ENCODE measurements at regions not wholly inside any gene's neighbourhood (a gene's known extent, or its start where the extent isn't known, plus 50 kb on each side); places are given as distances from the start of the nearest gene placed in this dataset.

- no peak for DNase-seq (ENCODE audit: low spot score)
These were observed 160.4 kb downstream of the SLIT2 start for GRCh38 chr4:20412072-20412471.

GRCh38 chr4:20416800-20417199 is 165.1 kb downstream of the SLIT2 start:
- H2BK120ac ChIP-seq (ENCODE audit: low read depth, low read length) = no peak overlapping the region
- no peak for DNase-seq (ENCODE audit: low spot score)

More at GRCh38 chr4:20412072-20412471, 160.4 kb downstream of the SLIT2 start:
- no peak overlapping the region for H3K4ac ChIP-seq (ENCODE audit: low read length)
- H3K4me1 ChIP-seq (ENCODE audit: control insufficient read depth in 2 of 2, insufficient read depth in 1 of 2, low read depth in 1 of 2, low read length in 2 of 2) = no peaks in the 10 kb centered on the region
- H2BK120ac ChIP-seq (ENCODE audit: low read depth, low read length) = no peak overlapping the region
- no peak overlapping the region for H3K9ac ChIP-seq (ENCODE audit: low read depth, low read length, poor library complexity)
- H3K4me2 ChIP-seq (ENCODE audit: insufficient read depth, low read length, poor library complexity, severe bottlenecking) = no peak overlapping the region
- no peak overlapping the region for H2BK5ac ChIP-seq (ENCODE audit: low read length)
- H3K23ac ChIP-seq (ENCODE audit: low read depth, low read length, poor library complexity) = no peak overlapping the region
- no peak overlapping the region for H3K14ac ChIP-seq (ENCODE audit: low read length)
- no peak overlapping the region for H2AK5ac ChIP-seq (ENCODE audit: low read depth, low read length)
- WGBS, 2 donors (ENCODE audit: extremely low coverage in 2 of 2, insufficient read length in 2 of 2, insufficient replicate concordance in 1 of 2) = no CpG with 5 or more reads among the region's 1 CpG
- H2AFZ ChIP-seq (ENCODE audit: low read length) = no peak overlapping the region
- H3K36me3 ChIP-seq (replicated peaks in 1 of 2; ENCODE audit: control insufficient read depth in 2 of 2, insufficient read depth in 2 of 2, low read length in 2 of 2) = no peaks in the 10 kb centered on the region
- no peak overlapping the region for H3K18ac ChIP-seq (ENCODE audit: low read length)
- no peaks in the 10 kb centered on the region for H3K27me3 ChIP-seq (ENCODE audit: control insufficient read depth in 3 of 3, insufficient read depth in 3 of 3, low read depth in 1 of 3, low read length in 3 of 3)
- H2BK12ac ChIP-seq (ENCODE audit: low read length) = no peak overlapping the region
- H3K27ac ChIP-seq (replicated peaks; ENCODE audit: low read length) = no peak overlapping the region
- no peaks in the 10 kb centered on the region for H3K79me1 ChIP-seq (ENCODE audit: low read depth, low read length)
- no peak overlapping the region for H2BK15ac ChIP-seq (ENCODE audit: low read length)
- H3K9me3 ChIP-seq (replicated peaks in 1 of 2; ENCODE audit: control insufficient read depth in 2 of 2, insufficient read depth in 1 of 2, low read depth in 1 of 2, low read length in 2 of 2) = no peaks in the 10 kb centered on the region
- H4K91ac ChIP-seq (ENCODE audit: low read depth, low read length, poor library complexity) = no peak overlapping the region
- no peak overlapping the region for H4K8ac ChIP-seq (ENCODE audit: low read depth, low read length)
- no peak overlapping the region for H3K4me3 ChIP-seq (ENCODE audit: low read length in 2 of 2)

DNA sequence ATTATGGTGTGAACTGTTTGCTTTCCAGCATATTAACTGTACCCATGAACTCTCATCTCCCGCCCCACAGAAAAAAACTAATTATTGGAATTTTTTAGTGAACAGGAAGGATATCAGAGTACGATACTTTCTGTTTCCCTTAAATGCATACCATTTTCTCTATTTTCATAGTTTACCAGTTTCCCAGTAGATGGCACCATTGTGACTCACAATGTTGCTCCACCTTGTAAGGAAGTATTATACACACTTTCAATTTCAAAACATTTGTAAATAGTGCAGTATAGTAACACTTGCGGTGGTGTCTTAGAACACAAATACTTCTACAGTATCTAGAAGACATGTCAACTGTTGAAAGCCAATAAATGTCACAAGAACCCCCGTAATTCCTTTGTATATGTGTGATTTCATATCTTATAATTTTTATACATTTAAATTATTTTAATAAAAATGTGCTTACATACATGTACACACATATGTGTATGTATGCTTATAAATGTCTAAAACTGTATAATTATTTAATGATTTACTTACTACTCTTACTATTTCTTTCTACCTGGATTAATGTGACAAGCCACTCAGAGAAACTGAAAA is 167.3 kb downstream of the SLIT2 start:
- Histone ChIP-seq H3K18ac (ENCODE audit: low read length) (no peak overlapping the region), H3K4me2 (ENCODE audit: insufficient read depth, low read length, poor library complexity, severe bottlenecking) (no peak overlapping the region), H3K27ac (replicated peaks; ENCODE audit: low read length) (no peak overlapping the region), H3K4me1 (ENCODE audit: control insufficient read depth in 2 of 2, insufficient read depth in 1 of 2, low read depth in 1 of 2, low read length in 2 of 2) (no peaks in the 10 kb centered on the region), H4K8ac (ENCODE audit: low read depth, low read length) (no peak overlapping the region), H3K27me3 (ENCODE audit: control insufficient read depth in 3 of 3, insufficient read depth in 3 of 3, low read depth in 1 of 3, low read length in 3 of 3) (no peaks in the 10 kb centered on the region), H2BK120ac (ENCODE audit: low read depth, low read length) (no peak overlapping the region), H3K14ac (ENCODE audit: low read length) (no peak overlapping the region), H3K23ac (ENCODE audit: low read depth, low read length, poor library complexity) (no peak overlapping the region), H3K36me3 (replicated peaks in 1 of 2; ENCODE audit: control insufficient read depth in 2 of 2, insufficient read depth in 2 of 2, low read length in 2 of 2) (no peaks in the 10 kb centered on the region), H2BK12ac (ENCODE audit: low read length) (no peak overlapping the region), H3K9ac (ENCODE audit: low read depth, low read length, poor library complexity) (no peak overlapping the region), H2BK15ac (ENCODE audit: low read length) (no peak overlapping the region), H3K9me3 (replicated peaks in 1 of 2; ENCODE audit: control insufficient read depth in 2 of 2, insufficient read depth in 1 of 2, low read depth in 1 of 2, low read length in 2 of 2) (no peaks in the 10 kb centered on the region), H3K79me1 (ENCODE audit: low read depth, low read length) (no peaks in the 10 kb centered on the region), H2AFZ (ENCODE audit: low read length) (no peak overlapping the region), H3K4me3 (ENCODE audit: low read length in 2 of 2) (no peak overlapping the region), H4K91ac (ENCODE audit: low read depth, low read length, poor library complexity) (no peak overlapping the region), H2AK5ac (ENCODE audit: low read depth, low read length) (no peak overlapping the region), H3K4ac (ENCODE audit: low read length) (no peak overlapping the region), H2BK5ac (ENCODE audit: low read length) (no peak overlapping the region)
- no peak for DNase-seq (ENCODE audit: low spot score)
- no CpG with 5 or more reads among the region's 4 CpGs for WGBS, 2 donors (ENCODE audit: extremely low coverage in 2 of 2, insufficient read length in 2 of 2, insufficient replicate concordance in 1 of 2)

More at GRCh38 chr4:20416800-20417199, 165.1 kb downstream of the SLIT2 start:
- H4K8ac ChIP-seq (ENCODE audit: low read depth, low read length) = no peak overlapping the region
- H3K36me3 ChIP-seq (replicated peaks in 1 of 2; ENCODE audit: control insufficient read depth in 2 of 2, insufficient read depth in 2 of 2, low read length in 2 of 2) = no peaks in the 10 kb centered on the region
- H3K9me3 ChIP-seq (replicated peaks in 1 of 2; ENCODE audit: control insufficient read depth in 2 of 2, insufficient read depth in 1 of 2, low read depth in 1 of 2, low read length in 2 of 2) = no peaks in the 10 kb centered on the region
- WGBS, 2 donors (ENCODE audit: extremely low coverage in 2 of 2, insufficient read length in 2 of 2, insufficient replicate concordance in 1 of 2) = no CpG with 5 or more reads among the region's 1 CpG
- no peak overlapping the region for H2BK12ac ChIP-seq (ENCODE audit: low read length)
- H2BK15ac ChIP-seq (ENCODE audit: low read length) = no peak overlapping the region
- no peaks in the 10 kb centered on the region for H3K4me1 ChIP-seq (ENCODE audit: control insufficient read depth in 2 of 2, insufficient read depth in 1 of 2, low read depth in 1 of 2, low read length in 2 of 2)
- no peak overlapping the region for H3K4me3 ChIP-seq (ENCODE audit: low read length in 2 of 2)
- no peak overlapping the region for H3K4me2 ChIP-seq (ENCODE audit: insufficient read depth, low read length, poor library complexity, severe bottlenecking)
- H3K79me1 ChIP-seq (ENCODE audit: low read depth, low read length) = no peaks in the 10 kb centered on the region
- no peak overlapping the region for H3K4ac ChIP-seq (ENCODE audit: low read length)
- no peak overlapping the region for H3K23ac ChIP-seq (ENCODE audit: low read depth, low read length, poor library complexity)
- no peak overlapping the region for H4K91ac ChIP-seq (ENCODE audit: low read depth, low read length, poor library complexity)
- no peak overlapping the region for H2AFZ ChIP-seq (ENCODE audit: low read length)
- H2BK5ac ChIP-seq (ENCODE audit: low read length) = no peak overlapping the region
- no peaks in the 10 kb centered on the region for H3K27me3 ChIP-seq (ENCODE audit: control insufficient read depth in 3 of 3, insufficient read depth in 3 of 3, low read depth in 1 of 3, low read length in 3 of 3)
- H3K18ac ChIP-seq (ENCODE audit: low read length) = no peak overlapping the region
- no peak overlapping the region for H3K14ac ChIP-seq (ENCODE audit: low read length)
- H3K9ac ChIP-seq (ENCODE audit: low read depth, low read length, poor library complexity) = no peak overlapping the region
- H2AK5ac ChIP-seq (ENCODE audit: low read depth, low read length) = no peak overlapping the region
- no peak overlapping the region for H3K27ac ChIP-seq (replicated peaks; ENCODE audit: low read length)

- Histone ChIP-seq H4K91ac (ENCODE audit: low read depth, low read length, poor library complexity) (no peak overlapping the region), H3K4ac (ENCODE audit: low read length) (no peak overlapping the region), H3K9me3 (replicated peaks in 1 of 2; ENCODE audit: control insufficient read depth in 2 of 2, insufficient read depth in 1 of 2, low read depth in 1 of 2, low read length in 2 of 2) (no peaks in the 10 kb centered on the region), H2BK120ac (ENCODE audit: low read depth, low read length) (no peak overlapping the region), H2BK15ac (ENCODE audit: low read length) (no peak overlapping the region), H3K4me2 (ENCODE audit: insufficient read depth, low read length, poor library complexity, severe bottlenecking) (no peak overlapping the region), H3K9ac (ENCODE audit: low read depth, low read length, poor library complexity) (no peak overlapping the region), H2AFZ (ENCODE audit: low read length) (no peak overlapping the region), H3K79me1 (ENCODE audit: low read depth, low read length) (no peaks in the 10 kb centered on the region), H3K27me3 (ENCODE audit: control insufficient read depth in 3 of 3, insufficient read depth in 3 of 3, low read depth in 1 of 3, low read length in 3 of 3) (no peaks in the 10 kb centered on the region), H3K4me3 (ENCODE audit: low read length in 2 of 2) (no peak overlapping the region), H2BK5ac (ENCODE audit: low read length) (no peak overlapping the region), H2BK12ac (ENCODE audit: low read length) (no peak overlapping the region), H3K4me1 (ENCODE audit: control insufficient read depth in 2 of 2, insufficient read depth in 1 of 2, low read depth in 1 of 2, low read length in 2 of 2) (peaks cover 0 to 1% of the 10 kb centered on the region in 2 donors), H4K8ac (ENCODE audit: low read depth, low read length) (no peak overlapping the region), H2AK5ac (ENCODE audit: low read depth, low read length) (no peak overlapping the region), H3K14ac (ENCODE audit: low read length) (no peak overlapping the region), H3K36me3 (replicated peaks in 1 of 2; ENCODE audit: control insufficient read depth in 2 of 2, insufficient read depth in 2 of 2, low read length in 2 of 2) (no peaks in the 10 kb centered on the region), H3K27ac (replicated peaks; ENCODE audit: low read length) (no peak overlapping the region), H3K23ac (ENCODE audit: low read depth, low read length, poor library complexity) (no peak overlapping the region), H3K18ac (ENCODE audit: low read length) (no peak overlapping the region)
- WGBS, 2 donors (ENCODE audit: extremely low coverage in 2 of 2, insufficient read length in 2 of 2, insufficient replicate concordance in 1 of 2) = no CpG with 5 or more reads among the region's 3 CpGs
- DNase-seq (ENCODE audit: low spot score) = no peak
These were observed 169.4 kb downstream of the SLIT2 start for GRCh38 chr4:20420916-20421602.

Data from neuronal stem cell (in vitro differentiated cells).